Suprapubic skin (tissue), 3 donors: ENCODE measurements at regions not wholly inside any gene's neighbourhood (a gene's known extent, or its start where the extent isn't known, plus 50 kb on each side); places are given as distances from the start of the nearest gene placed in this dataset.

Experiments
- POLR2AphosphoS5 ChIP-seq, 3 donors: sonication (generic); formaldehyde crosslinking; IDR thresholded peaks; one replicate each; pipeline ENCODE4 v1.6.1; 2017; ENCODE audit warnings: antibody characterized with exemption in 3 of 3
- TF ChIP-seq, protein P1 (sequence below), 2 donors: fragments of 200-600 bp in 1 of 2; fragments of 450-650 bp in 1 of 2; sonication (generic) in 1 of 2; IDR thresholded peaks; one replicate each; pipeline ENCODE4 v1.5.1; 2016 to 2019; ENCODE audit warnings: antibody characterized with exemption in 2 of 2, mild to moderate bottlenecking in 1 of 2, moderate library complexity in 1 of 2

DNA sequence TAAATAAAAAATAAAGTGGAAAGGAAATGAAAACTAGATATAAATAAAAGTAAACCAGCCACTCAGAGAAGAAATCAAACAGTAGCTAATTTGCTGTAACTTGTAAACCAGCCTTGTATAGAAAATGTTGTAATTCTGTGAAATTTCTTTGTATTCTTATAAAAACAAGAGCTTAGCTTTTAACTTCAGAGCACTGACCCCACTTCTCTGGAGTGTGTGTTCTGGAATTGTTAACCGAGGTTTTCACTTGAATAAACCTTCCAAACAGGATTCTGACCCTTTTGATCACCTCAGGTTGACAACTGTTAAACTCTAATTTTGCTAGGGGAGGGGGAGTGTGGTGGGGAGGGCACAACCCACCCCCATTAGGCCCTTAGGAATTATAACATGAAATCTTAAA is 151.9 kb upstream of the TRIM24 start:
- no peak for TF ChIP-seq POLR2AphosphoS5 (IDR thresholded peaks at IDR 0.05)
- TF ChIP-seq, protein P1, sequence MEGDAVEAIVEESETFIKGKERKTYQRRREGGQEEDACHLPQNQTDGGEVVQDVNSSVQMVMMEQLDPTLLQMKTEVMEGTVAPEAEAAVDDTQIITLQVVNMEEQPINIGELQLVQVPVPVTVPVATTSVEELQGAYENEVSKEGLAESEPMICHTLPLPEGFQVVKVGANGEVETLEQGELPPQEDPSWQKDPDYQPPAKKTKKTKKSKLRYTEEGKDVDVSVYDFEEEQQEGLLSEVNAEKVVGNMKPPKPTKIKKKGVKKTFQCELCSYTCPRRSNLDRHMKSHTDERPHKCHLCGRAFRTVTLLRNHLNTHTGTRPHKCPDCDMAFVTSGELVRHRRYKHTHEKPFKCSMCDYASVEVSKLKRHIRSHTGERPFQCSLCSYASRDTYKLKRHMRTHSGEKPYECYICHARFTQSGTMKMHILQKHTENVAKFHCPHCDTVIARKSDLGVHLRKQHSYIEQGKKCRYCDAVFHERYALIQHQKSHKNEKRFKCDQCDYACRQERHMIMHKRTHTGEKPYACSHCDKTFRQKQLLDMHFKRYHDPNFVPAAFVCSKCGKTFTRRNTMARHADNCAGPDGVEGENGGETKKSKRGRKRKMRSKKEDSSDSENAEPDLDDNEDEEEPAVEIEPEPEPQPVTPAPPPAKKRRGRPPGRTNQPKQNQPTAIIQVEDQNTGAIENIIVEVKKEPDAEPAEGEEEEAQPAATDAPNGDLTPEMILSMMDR (IDR thresholded peaks at IDR 0.05): no peak
